Esophagus muscularis mucosa (tissue), 4 donors: ENCODE measurements at regions not wholly inside any gene's neighbourhood (a gene's known extent, or its start where the extent isn't known, plus 50 kb on each side); places are given as distances from the start of the nearest gene placed in this dataset.

Source experiments
- DNase-seq: peaks from one replicate; pipeline ENCODE4 v3.0.0-alpha.2; 2017; ENCODE audit errors: extremely low spot score
- H3K27ac ChIP-seq, 4 donors: fragments of 200-600 bp; sonication (generic); replicated peaks in 1 of 4; 1 replicate in 3 of 4; 2 replicates in 1 of 4; pipeline ENCODE4 v1.5.1; 2016 to 2019; ENCODE audit warnings: mild to moderate bottlenecking in 1 of 4
- H3K27me3 ChIP-seq, 4 donors: fragments of 200-600 bp; sonication (generic); one replicate each; pipeline versions ENCODE4 v1.5.1 to v1.6.0; 2016 to 2019
- H3K36me3 ChIP-seq, 4 donors: fragments of 200-600 bp; sonication (generic); one replicate each; pipeline ENCODE4 v1.5.1; 2016 to 2019
- H3K4me1 ChIP-seq, 4 donors: fragments of 200-600 bp; sonication (generic); one replicate each; pipeline ENCODE4 v1.5.1; 2016 to 2019
- H3K4me3 ChIP-seq, 4 donors: fragments of 200-600 bp; sonication (generic); 1 replicate in 2 of 4; 2 replicates in 2 of 4; pipeline ENCODE4 v1.5.1; 2016 to 2019; ENCODE audit warnings: mild to moderate bottlenecking in 4 of 4, moderate library complexity in 1 of 4
- H3K9me3 ChIP-seq, 4 donors: fragments of 200-600 bp; sonication (generic); 1 replicate in 3 of 4; 2 replicates in 1 of 4; pipeline ENCODE4 v1.5.1; 2016 to 2019
- CTCF ChIP-seq, 3 experiments: fragments of 200-600 bp in 2 of 3; fragments of 450-650 bp in 1 of 3; sonication (generic) in 2 of 3; IDR thresholded peaks; one replicate each; pipeline ENCODE4 v1.5.1; 2017 to 2019; ENCODE audit warnings: antibody characterized with exemption in 3 of 3, mild to moderate bottlenecking in 2 of 3, moderate library complexity in 1 of 3
- EP300 ChIP-seq: sonication (generic); formaldehyde crosslinking; IDR thresholded peaks from one replicate; pipeline ENCODE4 v1.6.1; 2017; ENCODE audit warnings: antibody characterized with exemption
- POLR2A ChIP-seq: fragments of 450-650 bp; IDR thresholded peaks from one replicate; pipeline ENCODE4 v1.6.1; 2017; ENCODE audit warnings: antibody characterized with exemption, moderate library complexity, mild to moderate bottlenecking, low read depth
- POLR2AphosphoS5 ChIP-seq, 2 donors: sonication (generic); formaldehyde crosslinking; IDR thresholded peaks; one replicate each; pipeline ENCODE4 v1.6.1; 2017; ENCODE audit warnings: antibody characterized with exemption in 2 of 2
- WGBS: methylation state at CpG from one replicate; pipeline ENCODE4 v1.1.5; 2018; 5-methylcytosine and 5-hydroxymethylcytosine counted together
- intact Hi-C: fragments of 100-400 bp; cut with DNase I; formaldehyde crosslinking; loops from one replicate; pipeline ENCODE4 v1.15.1; 2023

GRCh38 chr3:18716821-18717220, 291.7 kb upstream of the SATB1 start:
- Histone ChIP-seq H3K4me3 (no peak overlapping the region), H3K9me3 (no peaks in the 10 kb centered on the region), H3K27me3 (no peaks in the 10 kb centered on the region), H3K4me1 (no peaks in the 10 kb centered on the region), H3K27ac (no peak overlapping the region), H3K36me3 (no peaks in the 10 kb centered on the region)
- intact Hi-C loops, result no loop called here
- TF ChIP-seq POLR2AphosphoS5 (IDR thresholded peaks at IDR 0.05) (no peak), EP300 (no peak), POLR2A (no peak), CTCF (IDR thresholded peaks at IDR 0.05) (no peak)
- 84% methylated on average over 3 of the region's 3 CpGs for WGBS
- no peak for DNase-seq

GRCh38 chr3:18716101-18716500, 291.0 kb upstream of the SATB1 start:
- Histone ChIP-seq H3K4me3 (no peak overlapping the region), H3K27me3 (no peaks in the 10 kb centered on the region), H3K9me3 (no peaks in the 10 kb centered on the region), H3K36me3 (no peaks in the 10 kb centered on the region), H3K27ac (no peak overlapping the region), H3K4me1 (no peaks in the 10 kb centered on the region)
- intact Hi-C loops, result no loop called here
- TF ChIP-seq POLR2A, result no peak
- TF ChIP-seq EP300, result no peak
- TF ChIP-seq CTCF (IDR thresholded peaks at IDR 0.05), result no peak
- TF ChIP-seq POLR2AphosphoS5 (IDR thresholded peaks at IDR 0.05), result no peak
- DNase-seq, result no peak
- WGBS, result 81% methylated on average over 2 of the region's 2 CpGs

- intact Hi-C loops, result no loop called here
- no peaks in the 10 kb centered on the region for H3K27me3 ChIP-seq
- no peaks in the 10 kb centered on the region for H3K9me3 ChIP-seq
- H3K36me3 ChIP-seq, result no peaks in the 10 kb centered on the region
- no peak overlapping the region for H3K4me3 ChIP-seq
- no peak for DNase-seq
- no peaks in the 10 kb centered on the region for H3K4me1 ChIP-seq
- no peak overlapping the region for H3K27ac ChIP-seq
- no peak for TF ChIP-seq POLR2AphosphoS5 (IDR thresholded peaks at IDR 0.05)
- TF ChIP-seq POLR2A, result no peak
- no peak for TF ChIP-seq CTCF (IDR thresholded peaks at IDR 0.05)
- no peak for TF ChIP-seq EP300
Observed at GRCh38 chr3:18715208-18715607, 290.1 kb upstream of the SATB1 start.

- DNase-seq, result no peak
- WGBS, result 97% methylated on average over 2 of the region's 2 CpGs
- H3K4me1 ChIP-seq, result no peaks in the 10 kb centered on the region
- H3K36me3 ChIP-seq, result no peaks in the 10 kb centered on the region
- TF ChIP-seq CTCF (IDR thresholded peaks at IDR 0.05), result no peak
- H3K4me3 ChIP-seq, result no peak overlapping the region
- H3K27ac ChIP-seq, result no peak overlapping the region
- no peaks in the 10 kb centered on the region for H3K9me3 ChIP-seq
- H3K27me3 ChIP-seq, result no peaks in the 10 kb centered on the region
- intact Hi-C loops, result no loop called here
Observed at GRCh38 chr3:18713577-18713951, 288.4 kb upstream of the SATB1 start.

- intact Hi-C loops, result no loop called here
- DNase-seq, result no peak
- WGBS, result 81% methylated on average over 6 of the region's 6 CpGs
- Histone ChIP-seq H3K4me1 (no peaks in the 10 kb centered on the region), H3K27me3 (no peaks in the 10 kb centered on the region), H3K27ac (no peak overlapping the region), H3K4me3 (no peak overlapping the region), H3K9me3 (no peaks in the 10 kb centered on the region), H3K36me3 (no peaks in the 10 kb centered on the region)
- TF ChIP-seq POLR2A, result no peak
- TF ChIP-seq EP300, result no peak
- no peak for TF ChIP-seq CTCF (IDR thresholded peaks at IDR 0.05)
- TF ChIP-seq POLR2AphosphoS5 (IDR thresholded peaks at IDR 0.05), result no peak
Observed at GRCh38 chr3:18712713-18713576, 287.8 kb upstream of the SATB1 start.
